ENCODE measurements at regions not wholly inside any gene's neighbourhood (a gene's known extent, or its start where the extent isn't known, plus 50 kb on each side); places are given as distances from the start of the nearest gene placed in this dataset.

DNA sequence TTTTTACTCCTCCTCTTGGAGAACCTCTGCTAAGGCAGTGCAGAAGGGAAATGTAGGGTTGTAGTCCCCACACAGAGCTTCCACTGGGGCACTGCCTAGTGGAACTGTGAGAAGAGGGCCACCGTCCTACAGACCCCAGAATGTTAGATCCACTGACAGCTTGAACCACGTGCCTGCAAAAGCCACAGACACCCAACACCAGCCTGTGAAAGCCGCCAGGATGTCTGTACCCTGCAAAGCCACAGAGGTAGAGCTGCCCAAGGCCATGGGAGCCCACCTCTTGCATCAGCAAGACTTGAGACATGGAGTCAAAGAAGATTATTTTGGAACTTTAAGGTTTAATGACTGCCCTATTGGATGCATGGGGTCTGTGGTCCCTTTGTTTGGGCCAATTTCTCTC is 112.1 kb downstream of the RSL24D1 start:
- TF ChIP-seq, protein P1, sequence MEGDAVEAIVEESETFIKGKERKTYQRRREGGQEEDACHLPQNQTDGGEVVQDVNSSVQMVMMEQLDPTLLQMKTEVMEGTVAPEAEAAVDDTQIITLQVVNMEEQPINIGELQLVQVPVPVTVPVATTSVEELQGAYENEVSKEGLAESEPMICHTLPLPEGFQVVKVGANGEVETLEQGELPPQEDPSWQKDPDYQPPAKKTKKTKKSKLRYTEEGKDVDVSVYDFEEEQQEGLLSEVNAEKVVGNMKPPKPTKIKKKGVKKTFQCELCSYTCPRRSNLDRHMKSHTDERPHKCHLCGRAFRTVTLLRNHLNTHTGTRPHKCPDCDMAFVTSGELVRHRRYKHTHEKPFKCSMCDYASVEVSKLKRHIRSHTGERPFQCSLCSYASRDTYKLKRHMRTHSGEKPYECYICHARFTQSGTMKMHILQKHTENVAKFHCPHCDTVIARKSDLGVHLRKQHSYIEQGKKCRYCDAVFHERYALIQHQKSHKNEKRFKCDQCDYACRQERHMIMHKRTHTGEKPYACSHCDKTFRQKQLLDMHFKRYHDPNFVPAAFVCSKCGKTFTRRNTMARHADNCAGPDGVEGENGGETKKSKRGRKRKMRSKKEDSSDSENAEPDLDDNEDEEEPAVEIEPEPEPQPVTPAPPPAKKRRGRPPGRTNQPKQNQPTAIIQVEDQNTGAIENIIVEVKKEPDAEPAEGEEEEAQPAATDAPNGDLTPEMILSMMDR (IDR thresholded peaks at IDR 0.05), result no peak
- no peak for TF ChIP-seq POLR2A (IDR thresholded peaks at IDR 0.05)
- TF ChIP-seq POLR2AphosphoS5 (IDR thresholded peaks at IDR 0.05), result no peak
- no peak for TF ChIP-seq EP300 (IDR thresholded peaks at IDR 0.05)
